RWPE1 (cell line): ENCODE measurements at regions not wholly inside any gene's neighbourhood (a gene's known extent, or its start where the extent isn't known, plus 50 kb on each side); places are given as distances from the start of the nearest gene placed in this dataset.

Experiments used
- CTCF ChIA-PET: fragments of 350-600 bp; sonication (Branson Sonifier 250); formaldehyde crosslinking; extraction: SDS; loops from one replicate; lab custom pipeline; 2021; lab: Yijun Ruan, JAX
- POLR2A ChIA-PET: fragments of 400-600 bp; formaldehyde crosslinking; extraction: SDS; loops from one replicate; lab custom pipeline; 2020; ENCODE audit warnings: antibody characterized with exemption; ENCODE audit not compliant: low non-redundant PET; lab: Yijun Ruan, JAX
- DNase-seq: peaks from one replicate; pipeline ENCODE4 v3.0.0; 2012; ENCODE audit warnings: low spot score
- H3K27ac ChIP-seq: fragments of 450-650 bp; 2 replicates; pipeline ENCODE4 v1.5.1; 2017
- TF ChIP-seq, protein P1 (sequence below): fragments of 450-650 bp; conservative IDR thresholded peaks from 2 replicates; pipeline ENCODE4 v1.5.1; 2017; ENCODE audit warnings: low read depth, mild to moderate bottlenecking

DNA sequence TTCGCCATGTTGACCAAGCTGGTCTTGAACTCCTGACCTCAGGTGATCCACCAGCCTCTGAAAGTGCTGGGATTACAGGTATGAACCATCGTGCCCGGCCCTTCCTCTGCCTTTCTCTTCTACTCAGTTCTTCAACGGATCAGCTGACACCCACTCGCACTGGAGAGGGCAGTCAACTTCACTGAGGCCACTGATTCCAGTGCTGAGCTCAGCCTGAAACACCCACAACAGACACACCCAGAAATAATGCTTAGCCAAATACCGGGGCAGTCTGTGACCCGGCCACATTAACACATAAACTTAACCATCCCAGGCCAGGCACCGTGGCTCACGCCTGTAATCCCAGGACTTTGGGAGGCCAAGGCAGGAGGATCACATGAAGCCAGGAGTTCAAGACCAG lies 119.3 kb upstream of the CHST15 start:
- POLR2A ChIA-PET: no interaction called here
- H3K27ac ChIP-seq: no peak overlapping the region
- no peak for DNase-seq
- TF ChIP-seq, protein P1, sequence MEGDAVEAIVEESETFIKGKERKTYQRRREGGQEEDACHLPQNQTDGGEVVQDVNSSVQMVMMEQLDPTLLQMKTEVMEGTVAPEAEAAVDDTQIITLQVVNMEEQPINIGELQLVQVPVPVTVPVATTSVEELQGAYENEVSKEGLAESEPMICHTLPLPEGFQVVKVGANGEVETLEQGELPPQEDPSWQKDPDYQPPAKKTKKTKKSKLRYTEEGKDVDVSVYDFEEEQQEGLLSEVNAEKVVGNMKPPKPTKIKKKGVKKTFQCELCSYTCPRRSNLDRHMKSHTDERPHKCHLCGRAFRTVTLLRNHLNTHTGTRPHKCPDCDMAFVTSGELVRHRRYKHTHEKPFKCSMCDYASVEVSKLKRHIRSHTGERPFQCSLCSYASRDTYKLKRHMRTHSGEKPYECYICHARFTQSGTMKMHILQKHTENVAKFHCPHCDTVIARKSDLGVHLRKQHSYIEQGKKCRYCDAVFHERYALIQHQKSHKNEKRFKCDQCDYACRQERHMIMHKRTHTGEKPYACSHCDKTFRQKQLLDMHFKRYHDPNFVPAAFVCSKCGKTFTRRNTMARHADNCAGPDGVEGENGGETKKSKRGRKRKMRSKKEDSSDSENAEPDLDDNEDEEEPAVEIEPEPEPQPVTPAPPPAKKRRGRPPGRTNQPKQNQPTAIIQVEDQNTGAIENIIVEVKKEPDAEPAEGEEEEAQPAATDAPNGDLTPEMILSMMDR: no peak
- CTCF ChIA-PET: no interaction called here

DNA sequence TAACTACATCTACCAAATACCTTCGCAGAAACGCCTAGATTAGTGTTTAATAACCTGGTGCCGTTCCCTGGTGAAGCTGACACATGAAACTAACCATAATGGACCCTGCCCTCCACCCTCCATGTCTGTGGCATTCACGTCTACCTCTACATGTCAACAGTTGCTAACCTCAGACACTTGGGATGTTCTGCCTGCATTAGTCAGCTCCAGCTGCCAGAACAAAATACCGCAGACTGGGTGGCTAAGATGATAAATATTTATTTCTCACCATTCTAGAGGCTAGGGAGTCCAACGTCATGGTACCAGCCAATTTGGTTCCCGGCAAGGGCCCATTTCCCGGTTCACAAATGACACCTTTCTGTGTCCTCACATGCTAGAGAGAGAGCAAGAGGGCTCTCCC lies 118.5 kb upstream of the CHST15 start:
- H3K27ac ChIP-seq: no peak overlapping the region
- DNase-seq: no peak
- POLR2A ChIA-PET: no interaction called here
- TF ChIP-seq, protein P1: no peak
- CTCF ChIA-PET: no interaction called here

DNA sequence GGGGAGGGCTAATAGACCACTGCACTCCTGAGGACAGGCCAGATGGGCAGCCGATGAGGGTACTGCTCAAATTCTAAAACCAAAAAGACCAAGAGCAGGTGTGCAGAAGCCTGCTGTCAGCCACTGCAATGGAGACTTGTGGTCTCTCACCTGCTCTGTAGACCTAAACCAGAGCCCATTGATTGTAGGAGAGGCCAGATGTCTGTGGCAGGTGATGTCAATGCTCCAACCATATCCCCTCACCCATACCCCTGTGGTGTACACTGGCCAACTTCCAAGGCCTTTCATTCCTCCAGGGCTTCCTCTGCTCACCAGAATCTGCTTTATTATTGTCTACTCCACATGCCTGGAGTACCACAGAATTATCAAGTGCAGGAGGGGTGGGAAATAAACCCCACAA lies 116.9 kb upstream of the CHST15 start:
- DNase-seq: no peak
- CTCF ChIA-PET: no interaction called here

DNA sequence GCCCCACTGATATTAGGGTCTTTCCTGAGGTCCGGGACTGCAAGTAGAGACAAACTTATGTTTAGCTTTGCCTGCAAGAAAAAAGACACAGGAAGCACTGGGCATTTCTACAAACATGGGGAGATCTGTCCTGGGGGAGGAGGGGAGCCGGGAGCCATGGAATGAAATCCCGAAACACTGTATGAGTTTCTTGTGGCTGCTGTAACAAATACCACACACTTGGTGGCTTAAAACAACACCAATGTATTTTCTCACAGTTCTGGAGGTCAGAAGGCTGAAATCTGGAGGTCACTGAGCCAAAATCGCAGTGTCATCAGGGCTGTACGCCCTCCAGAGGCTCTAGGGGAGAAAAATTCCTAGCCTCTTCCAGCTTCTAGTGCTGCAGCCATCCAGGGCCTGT lies 114.0 kb upstream of the CHST15 start:
- H3K27ac ChIP-seq: no peak overlapping the region
- no peak for DNase-seq
- ChIA-PET CTCF (interaction anchor here (0.6 to 1.0 kb wide), 3 partner anchors 9 to 177 kb away, joined by 3 read pairs; no protein-coding TSS in a partner anchor), POLR2A (no interaction called here)
- TF ChIP-seq, protein P1: no peak

More for the DNA sequence above, 116.9 kb upstream of the CHST15 start:
- H3K27ac ChIP-seq: no peak overlapping the region
- POLR2A ChIA-PET: no interaction called here
- TF ChIP-seq, protein P1: no peak

DNA sequence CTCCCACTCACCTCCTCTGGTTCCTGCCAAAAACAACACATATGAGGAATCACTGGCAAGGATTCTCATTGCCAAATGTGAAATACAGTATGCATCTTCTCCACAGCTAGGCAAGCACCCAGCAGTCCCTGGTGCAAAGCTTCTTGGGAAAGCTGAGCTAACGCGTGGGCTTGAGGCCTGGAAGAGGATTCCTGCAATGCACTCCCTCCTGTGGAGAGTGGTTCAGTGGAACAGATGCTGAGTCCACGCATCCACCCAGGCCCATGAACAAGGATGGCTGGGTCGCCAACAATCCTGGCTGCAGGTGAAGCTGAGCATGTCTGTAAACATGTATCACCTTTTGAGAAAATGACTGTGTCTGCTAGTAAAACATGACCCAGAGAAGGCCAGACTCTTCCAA lies 113.2 kb upstream of the CHST15 start:
- TF ChIP-seq, protein P1: no peak
- CTCF ChIA-PET: no interaction called here

DNA sequence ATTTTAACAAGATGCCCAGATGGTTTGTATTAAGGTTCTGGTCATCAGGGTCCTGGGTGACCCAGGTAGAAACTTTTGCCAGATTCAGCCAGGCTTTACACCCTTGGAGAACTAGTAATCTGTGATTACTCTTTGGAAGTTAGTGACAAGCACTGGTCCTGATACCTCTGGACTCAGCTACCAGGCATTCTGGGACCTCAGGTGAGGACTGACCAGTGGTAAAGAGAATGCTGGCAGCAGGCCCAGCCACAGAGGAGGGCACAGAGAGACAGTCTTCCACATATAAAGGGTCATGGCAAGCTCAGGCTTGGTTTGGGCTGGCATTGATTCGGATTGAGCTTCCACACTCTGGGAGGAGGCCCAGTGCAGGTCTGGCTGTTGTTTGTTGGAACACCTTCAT lies 112.0 kb upstream of the CHST15 start:
- POLR2A ChIA-PET: no interaction called here
- no peak for DNase-seq
- CTCF ChIA-PET: interaction anchor here (0.6 kb wide), 1 partner anchor 12 kb away, joined by 9 read pairs; no protein-coding TSS in a partner anchor
- TF ChIP-seq, protein P1: no peak
- no peak overlapping the region for H3K27ac ChIP-seq

More for the DNA sequence above, 113.2 kb upstream of the CHST15 start:
- POLR2A ChIA-PET: no interaction called here
- no peak overlapping the region for H3K27ac ChIP-seq
- DNase-seq: no peak

DNA sequence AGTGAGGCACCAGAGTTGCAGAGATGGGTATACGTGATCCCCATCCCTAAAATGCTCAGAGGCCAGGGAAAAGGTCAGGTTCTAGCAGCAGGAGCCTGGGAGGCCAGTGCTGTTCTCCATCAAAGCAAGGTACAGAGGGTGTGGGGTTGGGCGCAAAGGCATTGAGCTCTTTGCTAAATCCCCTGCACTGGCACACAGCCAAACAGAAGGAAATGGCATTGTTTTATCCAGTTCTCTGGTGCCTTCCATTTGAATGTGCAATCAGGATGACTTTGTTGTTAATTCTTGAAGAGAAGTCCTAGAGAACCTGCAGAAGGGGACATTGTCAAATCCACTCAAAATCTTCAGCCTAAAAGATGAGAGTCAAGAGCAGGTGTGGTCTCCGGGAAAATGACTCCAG lies 111.3 kb upstream of the CHST15 start:
- TF ChIP-seq, protein P1: no peak
- DNase-seq: no peak
- POLR2A ChIA-PET: no interaction called here
- CTCF ChIA-PET: no interaction called here
- no peak overlapping the region for H3K27ac ChIP-seq
